Smooth muscle cell (in vitro differentiated cells): ENCODE measurements at regions not wholly inside any gene's neighbourhood (a gene's known extent, or its start where the extent isn't known, plus 50 kb on each side); places are given as distances from the start of the nearest gene placed in this dataset.

Experiments used
- DNase-seq: peaks from one replicate; lab custom pipeline; 2025; ENCODE audit not compliant: unreplicated experiment; lab: John Stamatoyannopoulos, UW
- H2AFZ ChIP-seq: fragments of 200-600 bp; sonication (generic); 2 replicates; pipeline ENCODE4 v1.6.0; 2016; ENCODE audit warnings: antibody characterized with exemption, low read depth, mild to moderate bottlenecking
- H3F3A ChIP-seq: fragments of 200-600 bp; sonication (generic); 2 replicates; pipeline ENCODE4 v1.6.0; 2017; ENCODE audit warnings: antibody characterized with exemption, low read depth
- H3K27ac ChIP-seq: fragments of 200-600 bp; sonication (generic); 2 replicates; pipeline ENCODE4 v1.5.1; 2016; ENCODE audit warnings: low read depth, mild to moderate bottlenecking
- H3K27me3 ChIP-seq: fragments of 200-600 bp; sonication (generic); 2 replicates; pipeline ENCODE4 v1.6.1; 2016; ENCODE audit warnings: low read depth, mild to moderate bottlenecking
- H3K36me3 ChIP-seq: fragments of 200-600 bp; sonication (generic); 2 replicates; pipeline ENCODE4 v1.5.1; 2016; ENCODE audit warnings: low read depth
- H3K4me1 ChIP-seq: fragments of 200-600 bp; sonication (generic); 2 replicates; pipeline ENCODE4 v1.5.1; 2016; ENCODE audit warnings: low read depth
- H3K4me2 ChIP-seq: fragments of 200-600 bp; sonication (generic); 2 replicates; pipeline ENCODE4 v1.6.0; 2016; ENCODE audit warnings: mild to moderate bottlenecking
- H3K4me3 ChIP-seq: fragments of 200-600 bp; sonication (generic); 2 replicates; pipeline ENCODE4 v1.5.1; 2016; ENCODE audit warnings: mild to moderate bottlenecking
- H3K79me2 ChIP-seq: fragments of 200-600 bp; sonication (generic); 2 replicates; pipeline ENCODE4 v1.6.0; 2016; ENCODE audit warnings: low read depth, mild to moderate bottlenecking
- H3K9ac ChIP-seq: fragments of 200-600 bp; sonication (generic); 2 replicates; pipeline ENCODE4 v1.6.0; 2016; ENCODE audit warnings: low read depth
- H3K9me3 ChIP-seq: fragments of 200-600 bp; sonication (generic); replicated peaks from 2 replicates; pipeline ENCODE4 v1.5.1; 2016; ENCODE audit warnings: low read depth
- H4K20me1 ChIP-seq: fragments of 200-600 bp; sonication (generic); 2 replicates; pipeline ENCODE4 v1.6.0; 2016; ENCODE audit warnings: low read depth
- WGBS: methylation state at CpG from one replicate; pipeline ENCODE4 v1.1.7; 2016; ENCODE audit warnings: low lambda C conversion rate; 5-methylcytosine and 5-hydroxymethylcytosine counted together
- TF ChIP-seq, protein P1 (sequence below): fragments of 200-600 bp; sonication (generic); IDR thresholded peaks from 2 replicates; pipeline ENCODE4 v1.5.1; 2017; ENCODE audit warnings: borderline replicate concordance, mild to moderate bottlenecking, antibody characterized with exemption; ENCODE audit not compliant: insufficient read depth, poor library complexity, severe bottlenecking

DNA sequence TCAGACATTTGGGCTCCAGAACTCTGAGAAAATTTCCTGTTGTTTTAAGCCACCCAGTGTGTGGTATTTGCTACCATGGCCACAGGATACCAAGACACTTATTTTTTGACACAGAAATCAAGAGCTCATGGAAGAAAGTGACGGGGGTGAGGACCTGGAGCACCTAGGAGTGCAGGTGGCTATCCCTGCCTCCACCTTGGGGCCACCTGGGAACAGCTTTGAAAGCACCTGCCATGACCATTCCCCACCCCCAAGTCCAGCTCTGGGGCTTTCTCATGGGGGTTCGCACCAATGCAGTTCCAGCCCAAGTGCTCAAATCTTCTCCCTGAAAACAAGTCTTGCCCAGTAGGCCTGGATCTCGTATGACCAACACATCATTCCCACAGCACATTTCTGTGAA lies 214.9 kb upstream of the IRX1 start:
- TF ChIP-seq, protein P1, sequence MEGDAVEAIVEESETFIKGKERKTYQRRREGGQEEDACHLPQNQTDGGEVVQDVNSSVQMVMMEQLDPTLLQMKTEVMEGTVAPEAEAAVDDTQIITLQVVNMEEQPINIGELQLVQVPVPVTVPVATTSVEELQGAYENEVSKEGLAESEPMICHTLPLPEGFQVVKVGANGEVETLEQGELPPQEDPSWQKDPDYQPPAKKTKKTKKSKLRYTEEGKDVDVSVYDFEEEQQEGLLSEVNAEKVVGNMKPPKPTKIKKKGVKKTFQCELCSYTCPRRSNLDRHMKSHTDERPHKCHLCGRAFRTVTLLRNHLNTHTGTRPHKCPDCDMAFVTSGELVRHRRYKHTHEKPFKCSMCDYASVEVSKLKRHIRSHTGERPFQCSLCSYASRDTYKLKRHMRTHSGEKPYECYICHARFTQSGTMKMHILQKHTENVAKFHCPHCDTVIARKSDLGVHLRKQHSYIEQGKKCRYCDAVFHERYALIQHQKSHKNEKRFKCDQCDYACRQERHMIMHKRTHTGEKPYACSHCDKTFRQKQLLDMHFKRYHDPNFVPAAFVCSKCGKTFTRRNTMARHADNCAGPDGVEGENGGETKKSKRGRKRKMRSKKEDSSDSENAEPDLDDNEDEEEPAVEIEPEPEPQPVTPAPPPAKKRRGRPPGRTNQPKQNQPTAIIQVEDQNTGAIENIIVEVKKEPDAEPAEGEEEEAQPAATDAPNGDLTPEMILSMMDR, result no peak

DNA sequence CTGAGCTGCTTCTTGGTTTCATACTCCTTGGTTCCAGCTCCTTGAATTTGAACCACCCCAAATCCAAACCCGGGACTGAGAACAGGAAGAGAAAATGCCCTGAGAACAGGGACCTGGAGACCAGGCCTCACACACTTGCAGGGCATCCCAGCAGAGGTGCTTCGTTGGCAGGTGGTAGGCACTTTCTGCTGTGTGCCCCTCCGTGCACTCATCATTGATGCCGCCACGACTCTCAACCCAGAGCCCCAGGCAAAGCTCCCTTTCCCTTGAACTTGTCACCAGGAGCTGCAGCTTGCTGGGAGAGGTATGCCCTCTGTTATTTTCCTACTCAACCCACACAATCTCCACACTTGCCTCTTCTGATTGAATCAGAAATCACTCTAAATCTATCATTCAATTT lies 217.8 kb upstream of the IRX1 start:
- WGBS, result 77% methylated on average over 5 of the region's 5 CpGs
- Histone ChIP-seq H3F3A (no peaks in the 10 kb centered on the region), H3K79me2 (no peaks in the 10 kb centered on the region), H2AFZ (no peak overlapping the region), H3K9me3 (no peaks in the 10 kb centered on the region), H3K4me2 (no peak overlapping the region), H4K20me1 (no peaks in the 10 kb centered on the region), H3K9ac (no peak overlapping the region), H3K4me3 (no peak overlapping the region), H3K4me1 (no peaks in the 10 kb centered on the region), H3K36me3 (no peaks in the 10 kb centered on the region), H3K27me3 (no peaks in the 10 kb centered on the region), H3K27ac (no peak overlapping the region)
- no peak for DNase-seq
- TF ChIP-seq, protein P1, result no peak

More for the DNA sequence above, 214.9 kb upstream of the IRX1 start:
- no peaks in the 10 kb centered on the region for H3K27me3 ChIP-seq
- H3K4me3 ChIP-seq, result no peak overlapping the region
- H3K79me2 ChIP-seq, result no peaks in the 10 kb centered on the region
- H3K4me2 ChIP-seq, result no peak overlapping the region
- no peak overlapping the region for H3K9ac ChIP-seq
- no peaks in the 10 kb centered on the region for H4K20me1 ChIP-seq
- 83% methylated on average over 3 of the region's 3 CpGs for WGBS
- no peaks in the 10 kb centered on the region for H3K4me1 ChIP-seq
- no peaks in the 10 kb centered on the region for H3K9me3 ChIP-seq
- H3F3A ChIP-seq, result no peaks in the 10 kb centered on the region
- no peak for DNase-seq
- no peak overlapping the region for H2AFZ ChIP-seq
- H3K36me3 ChIP-seq, result no peaks in the 10 kb centered on the region
- H3K27ac ChIP-seq, result no peak overlapping the region

DNA sequence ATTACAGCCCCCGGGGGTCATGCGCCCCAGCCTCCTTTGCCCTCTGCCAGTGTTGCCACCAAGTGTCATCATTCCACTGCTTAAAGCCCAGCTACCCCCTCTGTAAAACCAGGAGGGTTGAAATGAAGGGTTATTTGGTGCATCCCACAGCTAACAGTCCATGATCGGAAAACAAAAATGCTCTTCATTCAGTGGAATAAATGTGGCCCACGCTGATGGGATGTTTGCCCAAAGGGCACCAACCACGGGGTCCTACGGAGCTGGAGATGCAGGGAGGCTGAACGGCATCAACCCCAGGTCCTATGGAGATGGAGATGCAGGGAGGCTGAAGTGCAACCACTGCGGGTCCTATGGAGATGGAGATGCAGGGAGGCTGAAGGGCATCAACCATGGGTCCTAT lies 218.5 kb upstream of the IRX1 start:
- H3K4me3 ChIP-seq, result no peak overlapping the region
- no peak overlapping the region for H2AFZ ChIP-seq
- H3F3A ChIP-seq, result no peaks in the 10 kb centered on the region
- no peaks in the 10 kb centered on the region for H3K79me2 ChIP-seq
- no peaks in the 10 kb centered on the region for H3K27me3 ChIP-seq
- 94% methylated on average over 8 of the region's 8 CpGs for WGBS
- H3K9me3 ChIP-seq, result no peaks in the 10 kb centered on the region
- no peak overlapping the region for H3K4me2 ChIP-seq
- no peaks in the 10 kb centered on the region for H3K36me3 ChIP-seq
- TF ChIP-seq, protein P1, result no peak
- DNase-seq, result no peak
- H3K27ac ChIP-seq, result no peak overlapping the region
- H3K4me1 ChIP-seq, result no peaks in the 10 kb centered on the region
- no peaks in the 10 kb centered on the region for H4K20me1 ChIP-seq
- H3K9ac ChIP-seq, result no peak overlapping the region

DNA sequence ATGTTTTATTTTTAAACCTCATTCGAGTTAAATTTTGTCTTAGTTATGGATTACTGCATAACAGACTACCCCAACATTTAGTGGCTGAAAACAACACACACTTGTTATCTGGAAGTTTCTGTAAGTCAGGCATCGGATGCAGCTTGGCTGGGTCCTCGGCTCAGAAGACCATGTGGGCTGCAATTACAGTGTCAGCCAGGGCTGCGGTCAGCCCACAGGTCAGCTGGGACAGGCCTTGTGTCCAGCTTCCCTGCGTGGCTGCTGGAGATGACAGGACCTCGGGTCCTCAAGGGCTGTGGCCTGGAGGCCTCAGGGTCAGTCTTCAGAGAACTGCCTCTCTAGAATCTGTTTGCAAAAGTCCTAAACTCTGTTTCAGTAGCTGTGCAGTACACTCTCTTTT lies 219.0 kb upstream of the IRX1 start:
- Histone ChIP-seq H2AFZ (no peak overlapping the region), H3K9me3 (no peaks in the 10 kb centered on the region)
- 78% methylated on average over 6 of the region's 6 CpGs for WGBS

More for the DNA sequence above, 219.0 kb upstream of the IRX1 start:
- TF ChIP-seq, protein P1, result no peak
- Histone ChIP-seq H4K20me1 (no peaks in the 10 kb centered on the region), H3K4me1 (no peaks in the 10 kb centered on the region), H3F3A (no peaks in the 10 kb centered on the region), H3K36me3 (no peaks in the 10 kb centered on the region), H3K4me3 (no peak overlapping the region), H3K27ac (no peak overlapping the region), H3K9ac (no peak overlapping the region), H3K27me3 (no peaks in the 10 kb centered on the region), H3K4me2 (no peak overlapping the region), H3K79me2 (no peaks in the 10 kb centered on the region)
- no peak for DNase-seq
